H1 (cell line): ENCODE measurements at regions not wholly inside any gene's neighbourhood (a gene's known extent, or its start where the extent isn't known, plus 50 kb on each side); places are given as distances from the start of the nearest gene placed in this dataset.

ENCODE experiments used
- CREB1 ChIP-seq: IDR thresholded peaks from 2 replicates; pipeline ENCODE4 v1.6.1; 2012; ENCODE audit warnings: inconsistent platforms
- FOSL1 ChIP-seq: IDR thresholded peaks from 2 replicates; pipeline ENCODE4 v1.6.1; 2011; ENCODE audit warnings: mild to moderate bottlenecking, low read depth, low read length, moderate library complexity; ENCODE audit not compliant: insufficient read depth
- GTF2F1 ChIP-seq: IDR thresholded peaks from 2 replicates; pipeline ENCODE4 v1.6.1; 2012; ENCODE audit warnings: low read depth, low read length, improper control_type of control experiment, borderline replicate concordance
- KDM1A ChIP-seq: fragments of 200-600, 300-600 bp; sonication (generic); IDR thresholded peaks from 2 replicates; pipeline ENCODE4 v1.7.1; 2016; ENCODE audit warnings: mild to moderate bottlenecking, low read length, borderline replicate concordance
- NRF1 ChIP-seq: IDR thresholded peaks from 2 replicates; pipeline ENCODE4 v1.6.1; 2011; ENCODE audit warnings: mild to moderate bottlenecking, low read depth, low read length, improper control_type of control experiment
- PHF8 ChIP-seq: fragments of 200-600 bp; sonication (generic); conservative IDR thresholded peaks from 2 replicates; pipeline ENCODE4 v1.7.1; 2012; ENCODE audit warnings: low read depth, mild to moderate bottlenecking, inconsistent platforms, low read length, moderate library complexity
- RXRA ChIP-seq: IDR thresholded peaks from 2 replicates; pipeline ENCODE4 v1.6.1; 2011; ENCODE audit warnings: low read depth, mild to moderate bottlenecking, low read length, moderate library complexity; ENCODE audit not compliant: insufficient read depth
- SIRT6 ChIP-seq: IDR thresholded peaks from one replicate; pipeline ENCODE4 v1.7.1; 2012; ENCODE audit warnings: low read length, inconsistent platforms
- TAF7 ChIP-seq: optimal IDR thresholded peaks from 2 replicates; pipeline ENCODE3; 2011; ENCODE audit warnings: low read depth, mild to moderate bottlenecking, inconsistent platforms, low read length, moderate library complexity, borderline replicate concordance
- TF ChIP-seq, protein P1 (sequence below): fragments of 300-600 bp; sonication (generic); IDR thresholded peaks from 2 replicates; pipeline ENCODE4 v1.7.1; 2012; ENCODE audit warnings: low read length, moderate library complexity, mild to moderate bottlenecking, inconsistent platforms; ENCODE audit not compliant: insufficient replicate concordance
- TF ChIP-seq, protein P2 (sequence below): IDR thresholded peaks from 2 replicates; pipeline ENCODE4 v1.6.1; 2012; ENCODE audit warnings: low read length, inconsistent platforms

DNA sequence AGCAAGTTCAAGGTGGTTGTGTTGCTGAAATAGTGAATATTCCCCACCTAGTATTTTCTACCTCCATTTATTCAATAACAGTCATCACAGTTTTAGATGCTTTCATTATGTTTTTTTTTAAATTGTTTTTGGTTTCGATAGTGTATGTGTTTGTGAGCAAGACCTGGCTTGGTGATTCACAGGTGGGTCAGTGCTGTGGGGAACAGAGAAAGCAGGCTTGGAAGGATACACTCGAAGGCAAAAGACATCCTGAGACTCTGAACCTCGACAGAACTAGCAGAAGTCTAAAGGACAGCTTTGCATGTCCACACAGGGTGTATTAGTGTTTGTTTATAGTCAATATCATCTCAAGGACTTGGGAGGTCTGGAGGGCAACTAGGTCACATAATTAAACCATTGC, 551.5 kb downstream of the RIT2 start (continued):
- TF ChIP-seq, protein P1, sequence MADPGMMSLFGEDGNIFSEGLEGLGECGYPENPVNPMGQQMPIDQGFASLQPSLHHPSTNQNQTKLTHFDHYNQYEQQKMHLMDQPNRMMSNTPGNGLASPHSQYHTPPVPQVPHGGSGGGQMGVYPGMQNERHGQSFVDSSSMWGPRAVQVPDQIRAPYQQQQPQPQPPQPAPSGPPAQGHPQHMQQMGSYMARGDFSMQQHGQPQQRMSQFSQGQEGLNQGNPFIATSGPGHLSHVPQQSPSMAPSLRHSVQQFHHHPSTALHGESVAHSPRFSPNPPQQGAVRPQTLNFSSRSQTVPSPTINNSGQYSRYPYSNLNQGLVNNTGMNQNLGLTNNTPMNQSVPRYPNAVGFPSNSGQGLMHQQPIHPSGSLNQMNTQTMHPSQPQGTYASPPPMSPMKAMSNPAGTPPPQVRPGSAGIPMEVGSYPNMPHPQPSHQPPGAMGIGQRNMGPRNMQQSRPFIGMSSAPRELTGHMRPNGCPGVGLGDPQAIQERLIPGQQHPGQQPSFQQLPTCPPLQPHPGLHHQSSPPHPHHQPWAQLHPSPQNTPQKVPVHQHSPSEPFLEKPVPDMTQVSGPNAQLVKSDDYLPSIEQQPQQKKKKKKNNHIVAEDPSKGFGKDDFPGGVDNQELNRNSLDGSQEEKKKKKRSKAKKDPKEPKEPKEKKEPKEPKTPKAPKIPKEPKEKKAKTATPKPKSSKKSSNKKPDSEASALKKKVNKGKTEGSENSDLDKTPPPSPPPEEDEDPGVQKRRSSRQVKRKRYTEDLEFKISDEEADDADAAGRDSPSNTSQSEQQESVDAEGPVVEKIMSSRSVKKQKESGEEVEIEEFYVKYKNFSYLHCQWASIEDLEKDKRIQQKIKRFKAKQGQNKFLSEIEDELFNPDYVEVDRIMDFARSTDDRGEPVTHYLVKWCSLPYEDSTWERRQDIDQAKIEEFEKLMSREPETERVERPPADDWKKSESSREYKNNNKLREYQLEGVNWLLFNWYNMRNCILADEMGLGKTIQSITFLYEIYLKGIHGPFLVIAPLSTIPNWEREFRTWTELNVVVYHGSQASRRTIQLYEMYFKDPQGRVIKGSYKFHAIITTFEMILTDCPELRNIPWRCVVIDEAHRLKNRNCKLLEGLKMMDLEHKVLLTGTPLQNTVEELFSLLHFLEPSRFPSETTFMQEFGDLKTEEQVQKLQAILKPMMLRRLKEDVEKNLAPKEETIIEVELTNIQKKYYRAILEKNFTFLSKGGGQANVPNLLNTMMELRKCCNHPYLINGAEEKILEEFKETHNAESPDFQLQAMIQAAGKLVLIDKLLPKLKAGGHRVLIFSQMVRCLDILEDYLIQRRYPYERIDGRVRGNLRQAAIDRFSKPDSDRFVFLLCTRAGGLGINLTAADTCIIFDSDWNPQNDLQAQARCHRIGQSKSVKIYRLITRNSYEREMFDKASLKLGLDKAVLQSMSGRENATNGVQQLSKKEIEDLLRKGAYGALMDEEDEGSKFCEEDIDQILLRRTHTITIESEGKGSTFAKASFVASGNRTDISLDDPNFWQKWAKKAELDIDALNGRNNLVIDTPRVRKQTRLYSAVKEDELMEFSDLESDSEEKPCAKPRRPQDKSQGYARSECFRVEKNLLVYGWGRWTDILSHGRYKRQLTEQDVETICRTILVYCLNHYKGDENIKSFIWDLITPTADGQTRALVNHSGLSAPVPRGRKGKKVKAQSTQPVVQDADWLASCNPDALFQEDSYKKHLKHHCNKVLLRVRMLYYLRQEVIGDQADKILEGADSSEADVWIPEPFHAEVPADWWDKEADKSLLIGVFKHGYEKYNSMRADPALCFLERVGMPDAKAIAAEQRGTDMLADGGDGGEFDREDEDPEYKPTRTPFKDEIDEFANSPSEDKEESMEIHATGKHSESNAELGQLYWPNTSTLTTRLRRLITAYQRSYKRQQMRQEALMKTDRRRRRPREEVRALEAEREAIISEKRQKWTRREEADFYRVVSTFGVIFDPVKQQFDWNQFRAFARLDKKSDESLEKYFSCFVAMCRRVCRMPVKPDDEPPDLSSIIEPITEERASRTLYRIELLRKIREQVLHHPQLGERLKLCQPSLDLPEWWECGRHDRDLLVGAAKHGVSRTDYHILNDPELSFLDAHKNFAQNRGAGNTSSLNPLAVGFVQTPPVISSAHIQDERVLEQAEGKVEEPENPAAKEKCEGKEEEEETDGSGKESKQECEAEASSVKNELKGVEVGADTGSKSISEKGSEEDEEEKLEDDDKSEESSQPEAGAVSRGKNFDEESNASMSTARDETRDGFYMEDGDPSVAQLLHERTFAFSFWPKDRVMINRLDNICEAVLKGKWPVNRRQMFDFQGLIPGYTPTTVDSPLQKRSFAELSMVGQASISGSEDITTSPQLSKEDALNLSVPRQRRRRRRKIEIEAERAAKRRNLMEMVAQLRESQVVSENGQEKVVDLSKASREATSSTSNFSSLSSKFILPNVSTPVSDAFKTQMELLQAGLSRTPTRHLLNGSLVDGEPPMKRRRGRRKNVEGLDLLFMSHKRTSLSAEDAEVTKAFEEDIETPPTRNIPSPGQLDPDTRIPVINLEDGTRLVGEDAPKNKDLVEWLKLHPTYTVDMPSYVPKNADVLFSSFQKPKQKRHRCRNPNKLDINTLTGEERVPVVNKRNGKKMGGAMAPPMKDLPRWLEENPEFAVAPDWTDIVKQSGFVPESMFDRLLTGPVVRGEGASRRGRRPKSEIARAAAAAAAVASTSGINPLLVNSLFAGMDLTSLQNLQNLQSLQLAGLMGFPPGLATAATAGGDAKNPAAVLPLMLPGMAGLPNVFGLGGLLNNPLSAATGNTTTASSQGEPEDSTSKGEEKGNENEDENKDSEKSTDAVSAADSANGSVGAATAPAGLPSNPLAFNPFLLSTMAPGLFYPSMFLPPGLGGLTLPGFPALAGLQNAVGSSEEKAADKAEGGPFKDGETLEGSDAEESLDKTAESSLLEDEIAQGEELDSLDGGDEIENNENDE, result no peak
- TF ChIP-seq GTF2F1, result no peak
- TF ChIP-seq RXRA, result no peak
- TF ChIP-seq, protein P2, sequence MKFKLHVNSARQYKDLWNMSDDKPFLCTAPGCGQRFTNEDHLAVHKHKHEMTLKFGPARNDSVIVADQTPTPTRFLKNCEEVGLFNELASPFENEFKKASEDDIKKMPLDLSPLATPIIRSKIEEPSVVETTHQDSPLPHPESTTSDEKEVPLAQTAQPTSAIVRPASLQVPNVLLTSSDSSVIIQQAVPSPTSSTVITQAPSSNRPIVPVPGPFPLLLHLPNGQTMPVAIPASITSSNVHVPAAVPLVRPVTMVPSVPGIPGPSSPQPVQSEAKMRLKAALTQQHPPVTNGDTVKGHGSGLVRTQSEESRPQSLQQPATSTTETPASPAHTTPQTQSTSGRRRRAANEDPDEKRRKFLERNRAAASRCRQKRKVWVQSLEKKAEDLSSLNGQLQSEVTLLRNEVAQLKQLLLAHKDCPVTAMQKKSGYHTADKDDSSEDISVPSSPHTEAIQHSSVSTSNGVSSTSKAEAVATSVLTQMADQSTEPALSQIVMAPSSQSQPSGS, result no peak
- no peak for TF ChIP-seq TAF7
- TF ChIP-seq PHF8, result no peak
- no peak for TF ChIP-seq NRF1
- no peak for TF ChIP-seq CREB1
- TF ChIP-seq FOSL1, result no peak
- TF ChIP-seq SIRT6, result no peak
- no peak for TF ChIP-seq KDM1A
